Breast epithelium (tissue), 3 donors: ENCODE measurements at regions not wholly inside any gene's neighbourhood (a gene's known extent, or its start where the extent isn't known, plus 50 kb on each side); places are given as distances from the start of the nearest gene placed in this dataset.

Experiments
- CTCF ChIP-seq, 3 donors: fragments of 450-650 bp; IDR thresholded peaks; one replicate each; pipeline ENCODE4 v1.5.1; 2016 to 2017; ENCODE audit warnings: antibody characterized with exemption in 3 of 3, mild to moderate bottlenecking in 3 of 3, moderate library complexity in 3 of 3
- POLR2AphosphoS5 ChIP-seq, 3 donors: sonication (generic); formaldehyde crosslinking; IDR thresholded peaks; one replicate each; pipeline ENCODE4 v1.6.1; 2017; ENCODE audit warnings: antibody characterized with exemption in 3 of 3

DNA sequence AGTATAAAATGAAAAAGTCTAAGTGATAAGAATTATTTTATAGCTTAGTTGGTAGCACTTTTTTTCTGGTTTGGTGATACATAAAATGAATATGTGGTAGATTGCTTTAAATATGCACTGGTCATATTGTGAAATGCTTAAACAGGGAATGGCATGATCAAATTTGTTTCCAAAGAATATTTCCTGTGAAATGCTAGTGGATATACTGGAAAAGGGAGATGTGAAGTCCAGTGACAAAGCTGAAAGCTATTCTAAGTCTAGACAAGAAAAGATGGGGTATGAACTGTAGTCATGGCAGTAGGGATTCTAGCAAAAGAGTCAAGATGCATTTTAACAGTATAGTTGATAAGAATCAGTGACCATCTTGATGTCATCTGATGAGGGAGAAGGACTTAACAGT lies 98.9 kb upstream of the MME start:
- TF ChIP-seq CTCF (IDR thresholded peaks at IDR 0.05) (no peak), POLR2AphosphoS5 (IDR thresholded peaks at IDR 0.05) (no peak)
